A549 (cell line): ENCODE measurements at regions not wholly inside any gene's neighbourhood (a gene's known extent, or its start where the extent isn't known, plus 50 kb on each side); places are given as distances from the start of the nearest gene placed in this dataset.

Experiments used
- HDAC2 ChIP-seq: fragments of 200-600 bp; sonication (generic); IDR thresholded peaks from 2 replicates; pipeline ENCODE4 v1.6.1; 2016
- PBX3 ChIP-seq: IDR thresholded peaks from 2 replicates; pipeline ENCODE4 v1.6.1; 2012
- POLR2A ChIP-seq: IDR thresholded peaks from 2 replicates; pipeline ENCODE4 v1.6.1; 2012; ENCODE audit warnings: mild to moderate bottlenecking, low read length

- TF ChIP-seq HDAC2 (no peak), PBX3 (no peak), POLR2A (no peak)
These were observed 80.7 kb upstream of the PPP1R3C start for GRCh38 chr10:91713461-91714072.
